GOT3 (cell line): ENCODE measurements at regions not wholly inside any gene's neighbourhood (a gene's known extent, or its start where the extent isn't known, plus 50 kb on each side); places are given as distances from the start of the nearest gene placed in this dataset.
"Not testable (repeated sequence)": the region's sequence is repeated elsewhere in the genome, so short reads cannot be mapped to it uniquely, and the experiment has no call there.

Experiments
- DNase-seq: peaks from one replicate; lab custom pipeline; 2025; ENCODE audit warnings: mixed read lengths; lab: John Stamatoyannopoulos, UW

DNA sequence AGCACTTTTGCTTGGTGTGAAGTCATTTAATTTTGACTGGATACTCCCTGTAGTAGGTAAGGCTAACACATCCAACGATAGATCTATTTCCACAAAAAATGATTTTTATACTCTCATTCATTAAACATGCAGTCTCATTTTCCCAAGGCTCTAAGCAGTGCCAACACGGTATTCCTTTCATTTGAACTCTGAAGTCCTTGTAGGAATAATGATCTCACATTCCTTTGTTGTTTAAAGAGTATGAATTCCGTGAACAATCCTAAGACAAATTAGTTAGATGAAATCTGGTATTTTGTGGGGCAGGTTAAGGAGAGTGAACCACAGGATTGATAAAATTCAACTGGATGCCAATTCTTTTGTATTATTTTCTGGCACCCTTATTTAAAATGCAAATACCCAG is 66.6 kb downstream of the LACC1 start:
- no peak for DNase-seq

DNA sequence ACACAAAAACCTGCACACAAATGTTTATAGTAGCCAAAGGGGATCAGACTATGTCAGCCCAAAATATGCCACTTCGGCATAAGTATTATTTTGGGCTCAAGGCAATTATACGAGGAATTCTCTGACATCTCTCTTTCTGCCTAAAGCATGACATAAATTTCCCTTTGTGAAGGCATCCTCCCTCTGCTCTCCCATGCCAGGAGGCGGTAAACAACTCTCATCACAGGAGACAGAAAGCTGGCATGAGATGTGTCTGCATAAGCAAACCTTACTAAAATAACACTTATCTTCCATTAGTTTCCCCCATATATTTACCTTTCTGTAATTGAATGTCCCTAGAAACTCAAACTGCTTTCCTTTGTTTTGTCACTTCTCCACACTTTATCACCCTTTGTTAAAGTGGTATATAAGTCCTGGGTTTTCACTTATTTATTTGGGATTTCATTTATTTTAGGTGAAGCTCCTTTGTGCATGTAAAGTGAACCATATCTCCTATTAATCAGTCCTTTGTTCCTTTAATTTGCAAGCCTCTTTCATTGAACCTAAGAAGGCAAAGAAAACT is 68.3 kb downstream of the LACC1 start:
- no peak for DNase-seq

DNA sequence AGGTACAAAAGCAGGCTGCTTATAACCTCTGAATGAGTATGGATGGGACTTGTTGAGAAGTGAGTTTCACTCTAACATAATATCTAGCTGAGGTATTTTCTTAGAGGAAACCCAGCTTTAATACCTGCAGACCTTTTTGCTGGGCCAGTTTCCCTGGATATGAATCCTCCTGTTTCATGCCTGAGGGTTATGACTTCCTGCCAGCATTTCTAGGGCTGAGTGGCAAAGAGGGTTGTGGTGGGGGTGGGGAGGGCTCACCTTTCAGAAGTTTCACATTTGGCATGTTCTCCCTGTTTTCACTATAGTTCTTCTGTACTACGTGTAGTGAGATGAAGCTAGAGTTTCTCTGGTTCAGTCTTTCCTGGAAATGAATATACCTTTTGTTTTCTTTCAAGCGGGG is 73.7 kb downstream of the LACC1 start:
- DNase-seq = no peak

DNA sequence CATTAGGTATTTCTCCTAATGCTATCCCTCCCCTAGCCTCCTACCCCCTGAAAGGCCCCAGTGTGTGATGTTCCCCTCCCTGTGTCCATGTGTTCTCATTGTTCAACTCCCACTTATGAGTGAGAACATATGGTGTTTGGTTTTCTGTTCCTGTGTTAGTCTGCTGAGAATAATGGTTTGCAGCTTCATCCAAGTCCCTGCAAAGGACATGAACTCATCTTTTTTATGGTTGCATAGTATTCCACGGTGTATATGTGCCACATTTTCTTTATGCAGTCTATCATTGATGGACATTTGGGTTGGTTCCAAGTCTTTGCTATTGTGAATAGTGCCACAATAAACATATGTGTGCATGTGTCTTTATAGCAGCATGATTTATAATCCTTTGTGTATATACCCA is 77.3 kb downstream of the LACC1 start:
- not testable (repeated sequence) for DNase-seq

DNA sequence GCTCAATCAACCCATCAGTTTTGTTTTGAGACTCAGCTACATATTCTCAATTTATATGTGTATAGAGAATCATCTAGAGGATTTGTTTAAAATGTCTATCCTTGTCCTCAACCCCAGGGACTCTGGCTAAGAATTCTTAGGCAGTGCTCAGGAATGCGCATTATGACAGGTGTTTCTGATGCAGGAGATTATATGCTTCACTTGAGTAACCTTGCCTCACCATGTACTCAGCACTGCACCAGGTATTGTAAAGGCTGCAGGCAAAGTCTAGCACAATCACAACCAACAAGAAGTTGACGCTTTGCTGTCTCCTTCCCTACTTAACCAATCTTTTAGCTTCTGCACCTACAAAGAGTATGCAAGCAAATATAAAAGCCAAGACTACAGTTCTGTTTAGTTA is 79.6 kb downstream of the LACC1 start:
- DNase-seq = no peak

DNA sequence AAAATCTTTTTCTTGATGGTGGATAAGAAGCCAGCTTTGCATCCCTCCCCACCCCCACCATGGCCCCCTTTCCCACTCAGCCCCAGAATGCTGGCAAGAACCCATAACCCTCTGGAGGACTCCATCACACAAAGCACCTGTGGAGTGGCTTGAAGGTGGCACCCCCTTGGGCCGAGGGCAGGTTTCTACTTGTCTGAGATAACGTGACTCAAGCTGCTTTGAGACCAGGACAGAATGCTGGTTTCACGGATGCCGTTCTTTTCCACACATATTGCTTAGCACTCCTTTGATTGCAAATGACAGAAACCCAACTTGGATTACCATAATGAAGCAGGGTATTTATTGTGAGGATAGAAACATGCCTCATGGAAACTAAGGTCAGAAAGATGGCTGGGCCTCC is 82.2 kb downstream of the LACC1 start:
- no peak for DNase-seq

DNA sequence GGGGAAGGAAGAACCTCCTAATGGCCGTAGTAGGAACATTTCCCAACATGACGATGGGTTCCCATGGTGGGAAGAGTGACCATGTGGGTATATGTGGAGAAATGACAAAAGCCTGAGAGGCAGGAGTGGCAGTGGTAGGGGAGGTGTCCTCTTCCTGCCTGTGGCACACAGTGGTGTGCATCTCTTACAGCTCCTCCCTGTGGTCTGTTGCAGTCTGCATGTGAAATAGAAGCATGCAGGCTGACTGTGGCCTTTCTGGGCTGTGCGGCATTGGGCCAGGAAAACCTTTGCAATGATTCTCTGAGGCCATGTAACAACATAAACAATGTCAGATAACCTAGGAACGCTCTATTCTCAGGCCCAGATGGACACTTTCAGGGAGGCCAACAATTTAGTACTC is 84.0 kb downstream of the LACC1 start:
- no peak for DNase-seq

DNA sequence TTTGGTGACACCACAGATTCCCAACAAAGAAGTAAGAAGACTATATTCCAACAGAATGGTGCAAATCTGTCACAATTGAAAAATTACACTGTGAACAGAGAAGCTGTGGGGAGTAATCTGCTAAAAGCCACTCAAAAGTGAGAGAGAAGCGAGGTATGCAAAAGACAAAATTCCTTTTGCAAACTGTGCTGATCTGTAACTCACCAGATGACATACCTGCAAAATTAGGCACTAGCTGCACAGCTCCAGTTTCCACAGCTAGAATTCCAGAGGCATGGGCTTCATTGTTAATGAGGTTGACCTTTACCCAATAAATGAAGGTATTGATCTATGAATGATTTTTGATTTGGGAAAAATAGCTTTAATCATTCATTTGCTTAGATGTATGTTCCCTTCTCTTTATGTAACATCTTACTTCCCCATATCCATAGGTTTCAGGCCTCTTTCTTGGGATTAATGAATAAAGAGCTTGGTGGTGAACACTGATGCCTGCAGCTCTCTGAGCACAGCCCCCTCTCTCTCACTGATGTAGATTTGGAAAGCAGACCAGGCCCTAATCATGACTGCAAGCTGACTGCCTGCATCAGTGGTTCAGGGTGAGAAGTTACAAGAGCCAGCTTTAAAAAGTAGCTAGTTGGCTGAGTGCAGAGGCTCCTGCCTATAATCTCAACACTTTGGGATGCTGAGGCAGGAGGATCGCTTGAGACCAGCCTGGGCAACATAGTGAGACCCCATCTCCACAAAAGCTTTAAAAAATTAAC is 85.2 kb downstream of the LACC1 start:
- DNase-seq = no peak

DNA sequence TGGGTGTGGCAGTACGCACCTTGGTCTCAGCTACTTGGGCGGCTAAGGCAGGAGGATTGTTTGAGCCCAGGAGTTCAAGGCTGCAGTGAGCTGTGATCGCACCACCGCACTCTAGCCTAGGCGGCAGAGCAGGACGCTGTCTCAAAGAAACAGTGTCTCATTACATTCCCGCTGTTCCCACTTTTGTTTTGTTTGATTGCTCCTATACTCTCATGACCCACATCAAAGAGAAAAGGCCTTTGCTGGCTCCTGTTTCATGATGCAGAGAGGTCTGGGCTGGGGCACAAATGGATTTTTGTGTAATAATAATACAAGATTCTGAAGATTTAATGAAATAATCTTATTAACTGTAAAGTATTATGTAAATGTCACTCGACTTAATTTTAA is 85.7 kb downstream of the LACC1 start:
- no peak for DNase-seq

DNA sequence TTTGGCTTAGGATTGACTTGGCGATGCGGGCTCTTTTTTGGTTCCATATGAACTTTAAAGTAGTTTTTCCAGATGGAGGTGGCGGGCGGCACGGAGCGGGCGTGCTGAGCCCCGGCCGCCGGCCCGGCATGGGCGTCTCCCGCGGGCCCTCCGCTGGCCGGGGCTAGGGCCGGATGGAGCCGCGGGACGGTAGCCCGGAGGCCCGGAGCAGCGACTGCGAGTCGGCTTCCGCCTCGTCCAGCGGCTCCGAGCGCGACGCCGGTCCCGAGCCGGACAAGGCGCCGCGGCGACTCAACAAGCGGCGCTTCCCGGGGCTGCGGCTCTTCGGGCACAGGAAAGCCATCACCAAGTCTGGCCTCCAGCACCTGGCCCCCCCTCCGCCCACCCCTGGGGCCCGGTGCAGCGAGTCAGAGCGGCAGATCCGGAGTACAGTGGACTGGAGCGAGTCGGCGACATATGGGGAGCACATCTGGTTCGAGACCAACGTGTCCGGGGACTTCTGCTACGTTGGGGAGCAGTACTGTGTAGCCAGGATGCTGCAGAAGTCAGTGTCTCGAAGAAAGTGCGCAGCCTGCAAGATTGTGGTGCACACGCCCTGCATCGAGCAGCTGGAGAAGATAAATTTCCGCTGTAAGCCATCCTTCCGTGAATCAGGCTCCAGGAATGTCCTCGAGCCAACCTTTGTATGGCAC is 88.7 kb downstream of the LACC1 start:
- not testable (repeated sequence) for DNase-seq

DNA sequence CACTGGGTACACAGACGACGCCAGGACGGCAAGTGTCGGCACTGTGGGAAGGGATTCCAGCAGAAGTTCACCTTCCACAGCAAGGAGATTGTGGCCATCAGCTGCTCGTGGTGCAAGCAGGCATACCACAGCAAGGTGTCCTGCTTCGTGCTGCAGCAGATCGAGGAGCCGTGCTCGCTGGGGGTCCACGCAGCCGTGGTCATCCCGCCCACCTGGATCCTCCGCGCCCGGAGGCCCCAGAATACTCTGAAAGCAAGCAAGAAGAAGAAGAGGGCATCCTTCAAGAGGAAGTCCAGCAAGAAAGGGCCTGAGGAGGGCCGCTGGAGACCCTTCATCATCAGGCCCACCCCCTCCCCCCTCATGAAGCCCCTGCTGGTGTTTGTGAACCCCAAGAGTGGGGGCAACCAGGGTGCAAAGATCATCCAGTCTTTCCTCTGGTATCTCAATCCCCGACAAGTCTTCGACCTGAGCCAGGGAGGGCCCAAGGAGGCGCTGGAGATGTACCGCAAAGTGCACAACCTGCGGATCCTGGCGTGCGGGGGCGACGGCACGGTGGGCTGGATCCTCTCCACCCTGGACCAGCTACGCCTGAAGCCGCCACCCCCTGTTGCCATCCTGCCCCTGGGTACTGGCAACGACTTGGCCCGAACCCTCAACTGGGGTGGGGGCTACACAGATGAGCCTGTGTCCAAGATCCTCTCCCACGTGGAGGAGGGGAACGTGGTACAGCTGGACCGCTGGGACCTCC is 89.4 kb downstream of the LACC1 start:
- not testable (repeated sequence) for DNase-seq

DNA sequence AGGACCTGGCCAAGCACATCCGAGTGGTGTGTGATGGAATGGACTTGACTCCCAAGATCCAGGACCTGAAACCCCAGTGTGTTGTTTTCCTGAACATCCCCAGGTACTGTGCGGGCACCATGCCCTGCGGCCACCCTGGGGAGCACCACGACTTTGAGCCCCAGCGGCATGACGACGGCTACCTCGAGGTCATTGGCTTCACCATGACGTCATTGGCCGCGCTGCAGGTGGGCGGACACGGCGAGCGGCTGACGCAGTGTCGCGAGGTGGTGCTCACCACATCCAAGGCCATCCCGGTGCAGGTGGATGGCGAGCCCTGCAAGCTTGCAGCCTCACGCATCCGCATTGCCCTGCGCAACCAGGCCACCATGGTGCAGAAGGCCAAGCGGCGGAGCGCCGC is 90.2 kb downstream of the LACC1 start:
- DNase-seq = not testable (repeated sequence)

DNA sequence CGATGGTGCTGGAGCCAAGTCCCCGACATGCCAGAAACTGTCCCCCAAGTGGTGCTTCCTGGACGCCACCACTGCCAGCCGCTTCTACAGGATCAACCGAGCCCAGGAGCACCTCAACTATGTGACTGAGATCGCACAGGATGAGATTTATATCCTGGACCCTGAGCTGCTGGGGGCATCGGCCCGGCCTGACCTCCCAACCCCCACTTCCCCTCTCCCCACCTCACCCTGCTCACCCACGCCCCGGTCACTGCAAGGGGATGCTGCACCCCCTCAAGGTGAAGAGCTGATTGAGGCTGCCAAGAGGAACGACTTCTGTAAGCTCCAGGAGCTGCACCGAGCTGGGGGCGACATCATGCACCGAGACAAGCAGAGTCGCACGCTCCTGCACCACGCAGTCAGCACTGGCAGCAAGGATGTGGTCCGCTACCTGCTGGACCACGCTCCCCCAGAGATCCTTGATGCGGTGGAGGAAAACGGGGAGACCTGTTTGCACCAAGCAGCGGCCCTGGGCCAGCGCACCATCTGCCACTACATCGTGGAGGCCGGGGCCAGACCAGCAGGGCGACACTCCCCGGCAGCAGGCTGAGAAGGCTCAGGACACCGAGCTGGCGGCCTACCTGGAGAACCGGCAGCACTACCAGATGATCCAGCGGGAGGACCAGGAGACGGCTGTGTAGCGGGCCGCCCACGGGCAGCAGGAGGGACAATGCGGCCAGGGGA is 91.0 kb downstream of the LACC1 start:
- DNase-seq = not testable (repeated sequence)

DNA sequence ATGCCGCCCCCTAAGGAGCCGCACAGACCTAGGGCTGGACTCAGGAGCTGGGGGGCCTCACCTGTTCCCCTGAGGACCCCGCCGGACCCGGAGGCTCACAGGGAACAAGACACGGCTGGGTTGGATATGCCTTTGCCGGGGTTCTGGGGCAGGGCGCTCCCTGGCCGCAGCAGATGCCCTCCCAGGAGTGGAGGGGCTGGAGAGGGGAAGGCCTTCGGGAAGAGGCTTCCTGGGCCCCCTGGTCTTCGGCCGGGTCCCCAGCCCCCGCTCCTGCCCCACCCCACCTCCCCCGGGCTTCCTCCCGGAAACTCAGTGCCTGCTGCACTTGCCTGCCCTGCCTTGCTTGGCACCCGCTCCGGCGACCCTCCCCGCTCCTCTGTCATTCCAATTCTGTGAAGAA is 91.6 kb downstream of the LACC1 start:
- DNase-seq = not testable (repeated sequence)

DNA sequence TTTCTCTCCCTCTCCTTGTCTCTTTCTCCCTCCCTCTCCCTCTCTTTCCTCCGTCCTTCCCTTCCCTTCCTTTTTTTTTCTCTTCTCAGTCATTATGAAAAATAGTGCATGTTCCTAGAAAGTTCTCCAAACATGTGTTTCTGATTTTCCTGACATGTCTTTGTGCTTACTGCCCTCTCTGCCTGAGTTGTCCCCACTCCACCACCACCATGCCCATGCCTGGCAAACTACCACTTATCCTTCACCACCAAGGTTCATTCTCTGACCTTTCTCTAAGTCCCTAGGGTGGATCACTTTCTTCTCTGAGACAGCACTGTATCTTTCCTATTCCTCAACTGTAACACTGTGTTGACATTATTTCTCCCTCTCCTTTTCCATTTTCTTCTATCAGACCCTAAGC is 98.2 kb downstream of the LACC1 start:
- DNase-seq = no peak

DNA sequence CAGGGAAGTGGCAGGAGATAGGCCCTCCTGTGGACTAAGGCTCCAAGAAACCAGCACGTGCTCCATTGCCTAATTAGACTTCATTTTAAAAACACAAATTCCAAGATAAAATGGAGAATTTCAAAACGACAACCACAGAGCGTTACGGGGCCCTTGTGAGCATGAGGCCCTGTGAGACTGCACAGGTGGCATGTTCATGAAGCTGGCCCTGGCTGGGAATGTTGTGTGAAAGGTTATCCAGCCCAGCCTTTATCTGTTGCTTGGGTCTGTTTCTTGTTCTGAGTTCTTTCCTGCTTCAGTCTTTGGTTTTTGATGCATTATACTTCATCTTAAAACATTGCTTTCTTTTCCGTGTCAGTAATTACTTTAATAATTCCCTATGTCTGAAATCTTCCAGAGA is 99.0 kb downstream of the LACC1 start:
- DNase-seq = no peak

DNA sequence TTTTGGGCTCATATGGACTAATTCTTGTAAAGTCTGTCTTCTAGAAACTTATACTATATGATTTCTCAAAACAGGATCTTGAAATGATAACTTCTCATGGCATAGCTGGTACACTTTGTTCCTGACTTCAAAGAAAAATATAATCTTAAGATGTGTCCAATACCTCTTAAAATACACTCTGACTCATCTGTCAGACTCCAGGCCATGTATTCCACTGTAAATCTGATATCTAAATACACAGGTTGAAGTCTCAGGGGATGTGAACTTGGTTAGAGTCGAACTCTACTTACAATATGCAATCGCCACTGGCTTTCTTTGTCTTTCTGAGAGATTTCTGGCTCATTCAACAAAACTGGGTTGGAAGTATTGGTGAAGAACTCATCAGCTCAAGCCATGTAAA is 99.8 kb downstream of the LACC1 start:
- DNase-seq = no peak

DNA sequence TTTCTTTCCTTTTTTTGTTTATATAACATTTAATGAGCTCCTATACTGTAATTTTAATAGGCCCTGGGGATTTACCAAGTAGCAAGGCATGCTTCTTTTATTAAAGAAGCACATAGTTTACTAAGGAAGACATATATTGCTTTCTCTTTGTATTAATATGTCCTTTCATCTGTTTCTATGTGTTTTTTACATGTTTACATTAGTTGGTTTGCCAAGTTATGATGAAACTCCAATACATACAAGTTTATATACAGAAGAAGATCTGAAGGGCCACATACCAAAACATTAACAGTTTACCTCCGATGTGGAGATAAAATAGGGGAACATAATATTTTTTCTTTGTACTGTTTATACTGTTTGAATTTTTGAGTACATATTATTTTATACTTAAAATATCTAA is 100.9 kb downstream of the LACC1 start:
- DNase-seq = no peak

DNA sequence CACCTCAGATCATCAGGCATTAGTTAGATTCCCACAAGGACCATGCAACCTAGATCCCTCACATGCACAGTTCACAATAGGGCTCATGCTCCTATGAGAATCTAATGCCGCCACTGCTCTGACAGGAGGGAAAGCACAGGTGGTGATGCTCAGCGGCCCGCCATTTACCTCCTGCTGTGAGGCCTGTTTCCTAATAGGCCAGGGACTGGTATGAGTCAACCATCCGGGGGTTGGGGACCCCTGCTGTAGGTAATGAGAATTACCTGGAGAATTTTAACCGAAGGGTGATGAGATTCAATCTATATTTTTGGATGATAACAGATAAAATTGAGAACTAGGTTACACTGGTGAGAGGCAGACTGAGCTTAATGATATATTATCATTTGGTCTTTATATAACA is 101.4 kb downstream of the LACC1 start:
- DNase-seq = no peak

DNA sequence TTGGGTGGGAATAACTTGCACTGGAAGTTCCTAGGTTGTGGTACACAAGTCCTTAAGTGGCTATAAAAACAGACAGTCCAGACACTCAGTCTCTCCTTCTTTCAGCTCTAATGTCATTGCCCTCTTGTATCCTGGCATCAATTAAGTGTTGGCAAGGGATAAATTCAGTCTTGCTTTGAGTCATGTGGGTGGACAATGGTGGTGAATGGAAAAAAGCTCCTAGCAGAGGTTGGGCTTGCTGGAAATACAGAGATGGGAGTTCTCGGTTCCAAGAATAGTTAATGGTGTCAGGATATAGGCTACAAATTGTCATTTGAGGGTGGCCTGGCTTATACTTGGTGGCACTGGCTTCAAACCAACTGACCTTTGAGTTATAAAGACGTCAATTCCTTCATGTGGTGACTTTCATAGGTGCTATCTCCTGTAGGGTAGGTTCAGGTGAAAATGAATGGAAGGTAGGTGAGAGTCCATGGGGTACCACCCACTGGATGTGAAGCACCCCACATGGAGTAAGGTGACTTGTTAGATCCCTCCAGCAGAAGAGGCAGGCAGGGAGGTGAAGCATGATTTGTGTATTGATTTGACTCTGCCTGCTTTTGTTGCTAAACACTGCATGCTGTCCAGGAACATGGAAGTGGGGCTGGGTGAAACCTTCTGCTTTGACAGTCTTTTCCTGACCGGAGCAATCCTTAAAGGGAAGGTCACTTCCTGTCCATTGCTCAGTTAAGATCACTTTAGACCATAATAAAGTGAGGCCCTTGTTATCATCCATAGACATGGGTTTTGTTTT is 102.0 kb downstream of the LACC1 start:
- DNase-seq = no peak

DNA sequence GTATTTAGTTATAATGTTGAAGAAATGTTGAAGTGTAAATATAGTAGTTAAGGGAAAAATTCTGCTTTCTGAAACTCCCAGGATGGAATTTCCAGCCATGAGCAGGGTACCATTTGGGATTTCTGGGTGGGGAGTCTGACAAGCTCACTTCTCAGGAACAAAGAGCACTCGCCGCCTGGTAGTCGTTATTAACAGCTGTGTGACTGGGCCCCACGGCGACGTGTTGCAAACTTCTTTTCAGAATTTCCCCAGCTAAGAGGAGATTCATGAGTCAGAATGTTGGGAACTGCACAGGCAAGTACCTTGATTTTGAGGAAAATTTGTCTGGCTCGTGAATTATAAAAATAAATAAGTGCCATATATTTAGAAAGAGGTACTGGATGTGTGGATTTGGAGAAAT is 103.7 kb downstream of the LACC1 start:
- DNase-seq = no peak
